ENCODE measurements at regions not wholly inside any gene's neighbourhood (a gene's known extent, or its start where the extent isn't known, plus 50 kb on each side); places are given as distances from the start of the nearest gene placed in this dataset.
"Not testable (repeated sequence)": the region's sequence is repeated elsewhere in the genome, so short reads cannot be mapped to it uniquely, and the experiment has no call there.

DNA sequence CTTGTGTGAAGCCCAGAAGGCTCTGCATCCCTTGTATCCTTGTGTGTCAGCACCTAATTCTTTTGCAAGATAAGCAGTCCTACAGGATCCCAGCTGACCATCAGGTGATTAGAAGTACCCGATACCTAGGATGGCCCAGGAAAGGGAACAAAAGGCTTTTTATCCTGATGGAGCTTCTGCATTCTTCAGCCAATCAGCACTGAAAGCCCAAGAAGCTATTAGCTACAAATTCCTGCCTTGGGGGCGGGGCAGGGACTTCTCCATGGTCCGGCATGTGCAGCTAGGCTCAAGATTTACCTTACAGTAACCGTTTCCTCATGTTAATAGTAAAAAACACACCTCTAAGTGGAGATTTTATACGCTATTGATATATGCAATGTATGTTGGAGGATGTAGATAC, 264.6 kb upstream of the THUMPD2 start:
- DNase-seq (ENCODE audit: low read depth): no peak

DNA sequence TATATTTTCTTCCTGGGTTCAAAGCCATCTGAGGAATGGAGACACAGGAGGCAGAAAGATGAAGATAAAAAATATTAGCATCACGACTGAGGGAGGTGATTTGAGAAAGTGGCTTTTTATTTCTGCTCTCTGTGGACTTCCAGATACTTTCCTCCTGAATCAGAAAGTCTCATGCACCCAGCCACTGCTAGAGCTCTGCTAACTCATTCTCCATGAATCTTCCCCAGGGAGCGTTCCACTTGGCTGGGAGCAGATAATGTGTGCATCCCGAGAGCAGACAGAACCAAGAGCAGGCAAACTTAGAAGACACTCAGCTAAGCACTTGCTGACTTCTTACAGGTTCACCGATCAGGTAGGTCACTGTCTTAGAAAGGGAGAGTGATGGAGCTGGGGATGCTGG, 264.1 kb upstream of the THUMPD2 start:
- DNase-seq (ENCODE audit: low read depth): no peak

DNA sequence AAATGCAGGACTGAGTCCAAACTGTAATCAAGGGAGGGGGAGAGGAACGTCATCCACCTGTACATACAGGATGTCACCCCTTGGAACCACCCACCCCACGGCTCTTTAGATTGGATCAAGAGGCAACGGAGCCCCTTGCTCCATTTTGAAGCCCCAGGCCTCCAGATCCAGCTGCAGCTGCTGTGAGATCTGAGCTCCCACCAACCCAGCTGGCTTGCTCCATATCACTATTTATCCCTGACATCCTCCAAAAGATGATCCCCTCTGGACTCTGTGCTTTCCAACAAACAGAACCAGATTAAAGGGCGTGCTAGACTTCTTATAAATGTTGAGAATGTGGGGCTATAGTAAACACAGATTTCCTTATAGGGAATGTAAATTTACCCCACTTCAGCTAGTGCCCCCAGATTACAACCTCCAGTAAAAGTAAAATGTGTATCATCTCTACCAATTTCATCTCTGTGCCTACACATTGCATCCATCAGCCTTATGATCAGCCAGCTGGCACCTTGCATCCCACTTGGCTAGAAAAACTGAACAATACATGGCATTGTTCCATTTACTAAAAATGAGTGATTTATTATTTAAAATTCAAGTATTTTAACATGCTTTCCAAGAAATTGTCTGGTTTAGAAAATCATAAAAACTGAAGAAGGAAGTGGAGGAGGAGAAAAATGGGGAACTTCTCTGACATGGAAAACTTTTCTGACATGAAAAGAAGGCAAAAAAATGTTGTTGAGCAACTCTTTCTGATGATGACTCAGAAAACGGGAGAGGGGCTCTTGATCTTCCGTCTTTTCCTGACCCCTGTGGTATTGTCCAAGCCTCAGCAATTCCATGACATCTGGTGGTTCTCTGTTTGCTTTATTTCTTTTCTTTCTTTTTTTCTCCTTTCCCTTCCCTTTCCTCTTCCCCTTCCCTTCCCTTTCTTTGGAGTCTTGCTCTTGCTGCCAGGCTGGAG, 262.6 kb upstream of the THUMPD2 start:
- peak; percentile 75 for DNase-seq (ENCODE audit: low read depth)

DNA sequence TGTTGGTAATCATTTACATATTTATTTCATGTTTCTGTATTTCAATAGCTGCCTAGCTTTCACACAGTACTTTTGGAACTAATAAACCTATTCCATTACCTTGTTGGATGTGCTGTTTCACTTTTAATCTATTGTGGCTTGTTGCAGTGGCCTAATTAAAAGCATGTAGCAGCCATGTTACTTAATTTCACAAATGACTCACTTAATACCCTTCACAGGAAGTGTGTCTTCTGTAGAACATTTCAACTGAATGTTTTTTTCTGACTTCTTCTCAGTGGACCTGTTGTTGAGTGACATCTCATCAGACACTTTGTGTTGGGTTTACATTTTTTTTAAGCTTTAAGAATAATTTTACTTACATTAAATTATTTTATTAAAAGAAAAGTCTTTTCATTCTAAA, 260.5 kb upstream of the THUMPD2 start:
- DNase-seq (ENCODE audit: low read depth): no peak

DNA sequence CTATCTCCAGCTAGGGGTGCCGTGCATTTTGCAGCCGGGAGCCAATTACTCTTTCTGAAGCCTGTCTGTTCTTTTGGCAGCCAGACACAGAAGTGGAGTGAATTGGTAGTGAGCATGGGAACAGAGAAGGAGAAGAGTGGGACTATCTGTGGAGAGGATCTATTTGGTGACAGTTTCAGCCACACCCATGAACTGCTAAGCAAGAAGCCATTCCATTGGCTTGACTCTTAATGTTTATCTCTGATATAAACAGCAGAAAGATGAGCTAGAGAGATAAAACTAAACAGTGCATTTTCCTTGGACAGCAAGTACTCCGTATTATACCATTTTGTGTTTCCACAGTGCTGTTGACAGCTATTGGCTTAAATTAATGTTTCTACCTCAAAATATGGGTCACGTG, 259.6 kb upstream of the THUMPD2 start:
- no peak for DNase-seq (ENCODE audit: low read depth)

DNA sequence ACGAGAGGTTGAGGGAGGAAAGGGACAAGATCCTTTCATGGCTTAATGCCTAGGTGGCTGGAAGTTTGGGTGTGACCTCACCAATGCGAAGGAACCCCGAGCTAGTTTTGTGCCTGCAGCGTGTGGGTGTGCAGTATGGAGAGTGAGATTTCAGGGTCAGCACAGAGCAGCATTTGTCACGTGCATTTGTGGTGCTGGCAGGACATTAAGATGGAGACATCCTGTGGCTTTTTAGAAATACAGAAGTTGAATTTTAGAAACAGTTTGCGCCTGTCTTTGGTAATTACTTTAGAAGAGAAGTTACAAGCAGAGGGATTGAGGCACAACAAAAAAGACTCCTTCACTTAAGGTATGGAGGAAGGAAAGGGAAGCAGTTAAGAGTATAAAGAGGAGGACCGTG, 258.2 kb upstream of the THUMPD2 start:
- no peak for DNase-seq (ENCODE audit: low read depth)

DNA sequence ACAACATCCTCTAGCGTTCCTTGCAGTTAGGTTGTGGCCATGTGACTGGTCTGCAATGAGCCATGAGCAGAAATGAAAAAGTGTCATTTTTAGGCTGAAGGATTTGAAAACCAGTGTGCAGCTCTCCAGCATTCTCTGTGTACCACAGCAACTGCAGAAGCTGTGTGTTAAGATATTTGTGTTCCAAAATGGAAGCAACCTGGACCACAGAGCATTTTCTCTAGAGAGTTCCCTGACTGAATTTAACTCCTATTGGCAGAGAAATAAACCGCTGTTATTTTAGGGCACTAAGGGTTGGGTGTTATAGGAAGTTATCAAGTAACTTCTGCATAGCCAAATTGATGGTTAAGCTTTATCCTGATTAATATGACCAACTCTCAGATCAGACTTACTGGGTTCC, 257.2 kb upstream of the THUMPD2 start:
- DNase-seq (ENCODE audit: low read depth): no peak

DNA sequence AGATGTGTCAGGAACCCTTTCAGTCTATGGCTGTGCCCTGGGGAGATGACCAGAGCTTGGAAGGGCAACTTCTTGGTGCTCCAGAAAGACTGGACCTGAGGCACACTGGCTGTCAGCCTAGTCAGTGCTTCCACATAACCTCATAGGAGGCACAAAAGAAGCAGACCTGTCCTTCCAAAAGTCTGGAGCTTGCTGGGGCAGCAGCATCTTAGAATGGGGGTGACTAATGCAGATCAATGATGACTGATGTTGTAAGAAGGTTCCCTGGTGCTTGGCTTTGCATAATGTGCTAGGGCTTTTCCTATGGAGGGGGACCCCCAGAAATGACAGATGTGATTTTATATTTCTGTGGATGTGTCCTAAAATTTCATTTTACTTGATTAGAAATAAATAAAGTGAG, 255.7 kb upstream of the THUMPD2 start:
- DNase-seq (ENCODE audit: low read depth): peak; percentile 15

DNA sequence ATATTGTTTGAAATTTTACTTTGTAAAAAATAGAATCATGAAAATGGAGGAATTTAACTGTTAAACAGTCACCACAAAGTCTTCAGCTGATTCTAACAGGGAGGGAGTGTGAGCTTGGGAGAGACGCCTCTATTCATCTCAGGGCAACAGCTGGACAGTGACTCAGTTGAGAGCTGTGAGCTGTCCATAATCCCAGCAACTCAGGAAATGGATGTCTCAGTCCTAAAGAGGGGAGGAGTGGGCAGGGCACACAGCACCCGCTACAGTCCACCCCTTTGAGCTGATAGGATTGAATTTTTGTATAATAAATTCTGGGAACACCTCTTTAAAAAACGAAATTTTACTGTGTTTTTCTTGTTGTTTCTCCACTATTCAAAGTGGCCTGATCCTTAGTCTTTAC, 255.1 kb upstream of the THUMPD2 start:
- peak; percentile 92 for DNase-seq (ENCODE audit: low read depth)

DNA sequence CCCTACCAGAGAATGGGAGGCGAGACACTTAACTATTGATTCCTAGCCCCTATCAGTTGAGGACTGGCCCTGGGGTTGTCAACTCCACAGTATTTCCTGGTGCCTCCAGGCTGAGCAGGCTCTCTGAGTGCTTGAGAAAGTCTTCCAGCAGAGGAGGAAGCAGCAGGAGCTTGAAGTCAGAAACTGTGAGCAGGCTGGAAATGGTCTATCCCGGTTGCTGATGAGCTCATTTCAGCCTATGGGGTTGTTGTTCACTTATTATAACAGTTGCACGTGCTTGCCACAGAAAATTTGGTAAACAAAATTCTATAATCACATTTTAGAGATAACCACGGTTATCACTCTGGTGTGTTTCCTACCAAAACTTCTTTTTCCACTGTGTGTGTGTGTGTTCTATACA, 254.7 kb upstream of the THUMPD2 start:
- DNase-seq (ENCODE audit: low read depth): no peak

DNA sequence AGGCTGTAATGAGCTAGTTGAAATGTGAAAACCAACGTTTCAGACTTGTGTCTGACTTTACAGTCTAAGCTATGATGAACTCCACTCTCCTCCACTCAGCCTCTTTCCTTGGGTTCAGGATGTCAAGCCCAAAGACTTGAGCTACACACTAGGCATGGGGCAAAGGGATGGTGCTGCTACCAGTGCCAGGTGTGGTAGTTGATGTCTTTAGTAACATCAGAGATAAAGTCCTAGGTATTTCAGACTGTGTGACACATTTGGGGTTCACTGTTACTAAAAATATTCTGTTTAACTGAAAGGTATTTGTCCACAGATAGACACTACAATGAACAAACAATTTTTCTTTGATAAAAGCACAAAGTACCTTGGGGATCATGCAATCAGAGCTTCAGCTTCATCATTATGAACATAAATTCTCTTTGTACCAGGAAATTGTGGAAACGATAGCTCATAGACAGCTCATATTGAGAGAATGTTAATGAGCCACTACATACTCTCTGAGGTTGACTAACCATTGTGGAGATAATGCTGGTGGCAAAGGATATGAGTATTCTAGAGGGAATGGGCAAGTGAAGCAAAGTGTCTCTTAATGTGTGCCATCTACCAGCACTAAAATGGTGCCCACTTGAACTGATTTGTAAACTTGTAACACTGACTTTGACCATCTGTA, 253.7 kb upstream of the THUMPD2 start:
- DNase-seq (ENCODE audit: low read depth): peak; percentile 87

DNA sequence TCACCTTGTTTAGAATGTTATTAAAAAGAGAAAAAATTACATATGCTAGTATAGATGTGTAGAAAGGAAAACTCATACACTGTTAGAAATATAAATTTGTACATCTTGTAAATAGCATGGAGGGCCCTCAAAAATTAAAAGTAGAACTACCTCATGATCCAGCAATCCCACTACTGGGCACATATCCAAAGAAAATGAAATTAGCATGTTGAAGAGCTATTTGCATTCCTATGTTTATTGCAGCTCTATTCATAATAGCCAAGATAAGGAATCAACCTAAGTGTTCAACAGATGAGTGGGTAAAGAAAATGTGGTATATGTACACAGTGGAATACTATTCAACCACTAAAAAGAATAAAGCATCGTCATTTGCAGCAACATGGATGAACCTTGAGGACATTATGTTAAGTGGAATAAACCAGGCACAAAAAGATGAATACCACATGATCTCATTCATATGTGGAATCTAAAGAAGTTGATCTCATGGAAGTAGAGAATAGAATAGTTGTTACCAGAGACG, 251.5 kb upstream of the THUMPD2 start:
- DNase-seq (ENCODE audit: low read depth): no peak

DNA sequence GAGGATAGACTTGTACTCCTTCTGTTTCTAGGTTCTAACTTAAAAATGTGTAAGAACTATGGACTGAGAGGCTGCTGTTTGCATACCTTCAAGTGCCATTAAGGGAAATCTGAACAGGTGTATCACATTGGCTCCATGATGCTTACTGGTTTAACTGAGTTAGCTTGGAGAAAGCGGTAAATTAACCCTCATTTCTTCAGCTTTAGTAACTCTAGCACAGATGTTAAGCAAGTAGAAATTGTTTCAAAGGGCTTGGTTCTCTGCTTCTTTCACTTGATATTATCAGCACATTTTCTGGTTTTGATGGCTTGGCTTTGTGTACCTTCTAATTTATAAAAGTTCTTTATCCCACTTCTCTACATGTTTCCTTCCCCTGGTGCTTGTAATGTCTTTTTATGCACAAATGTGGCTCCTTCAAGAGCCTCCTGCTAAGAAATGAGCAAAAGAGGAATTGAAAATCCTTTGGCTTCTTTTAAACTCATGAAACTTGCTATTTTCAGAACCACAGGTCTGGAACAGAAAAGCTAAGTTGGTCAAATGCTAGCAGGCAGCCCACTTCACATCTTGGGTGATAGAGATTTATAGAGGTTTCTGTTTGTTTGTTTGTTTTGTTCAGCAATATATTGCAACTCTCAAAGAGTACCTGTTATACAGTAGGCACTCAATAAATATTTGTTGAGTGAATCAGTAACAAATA, 249.9 kb upstream of the THUMPD2 start:
- no peak for DNase-seq (ENCODE audit: low read depth)

DNA sequence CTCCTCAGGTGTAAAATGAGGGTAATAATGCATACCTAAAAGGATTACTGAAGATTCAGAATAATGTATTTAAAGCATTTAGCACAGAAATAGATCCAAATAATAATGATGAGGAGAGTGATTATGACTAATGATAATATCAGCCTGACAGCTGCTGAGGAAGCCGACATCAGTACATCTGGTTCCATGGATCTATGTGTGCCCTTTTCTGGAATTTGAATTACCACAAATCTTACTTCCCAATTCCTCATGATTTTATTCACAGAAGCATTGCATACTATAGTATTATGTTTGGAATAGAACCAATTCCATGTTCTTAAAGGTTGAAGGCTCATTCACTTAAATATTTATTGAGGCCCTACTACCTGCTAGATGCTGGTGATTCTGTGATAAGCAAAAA, 248.9 kb upstream of the THUMPD2 start:
- no peak for DNase-seq (ENCODE audit: low read depth)

DNA sequence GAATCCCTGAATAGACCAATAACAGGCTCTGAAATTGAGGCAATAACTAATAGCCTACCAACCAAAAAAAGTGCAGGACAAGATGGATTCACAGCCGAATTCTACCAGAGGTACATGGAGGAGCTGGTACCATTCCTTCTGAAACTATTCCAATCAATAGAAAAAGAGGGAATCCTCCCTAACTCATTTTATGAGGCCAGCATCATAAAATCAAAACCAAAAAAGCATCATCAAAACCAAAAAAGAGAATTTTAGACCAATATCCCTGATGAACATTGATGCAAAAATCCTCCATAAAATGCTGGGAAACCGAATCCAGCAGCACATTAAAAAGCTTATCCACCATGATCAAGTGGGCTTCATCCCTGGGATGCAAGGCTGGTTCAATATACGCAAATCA, 246.2 kb upstream of the THUMPD2 start:
- not testable (repeated sequence) for DNase-seq (ENCODE audit: low read depth)

DNA sequence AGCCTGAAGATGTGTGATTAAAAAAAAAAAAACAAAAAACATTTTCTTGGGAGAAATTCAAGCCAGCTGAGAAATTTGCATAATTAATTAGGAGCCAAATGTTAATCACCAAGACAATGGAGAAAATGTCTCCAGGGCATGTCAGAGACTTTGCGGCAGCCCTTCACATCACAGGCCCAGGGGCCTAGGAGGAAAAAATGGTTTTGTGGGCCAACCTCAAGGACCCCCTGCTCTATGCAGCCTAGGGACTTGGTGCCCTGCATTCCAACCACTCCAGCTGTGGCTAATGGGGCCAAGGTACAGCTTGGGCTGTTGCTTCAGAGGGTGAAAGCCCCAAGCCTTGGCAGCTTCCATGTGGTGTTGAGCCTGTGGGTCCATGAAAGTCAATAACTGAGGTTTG, 241.9 kb upstream of the THUMPD2 start:
- DNase-seq (ENCODE audit: low read depth): no peak

DNA sequence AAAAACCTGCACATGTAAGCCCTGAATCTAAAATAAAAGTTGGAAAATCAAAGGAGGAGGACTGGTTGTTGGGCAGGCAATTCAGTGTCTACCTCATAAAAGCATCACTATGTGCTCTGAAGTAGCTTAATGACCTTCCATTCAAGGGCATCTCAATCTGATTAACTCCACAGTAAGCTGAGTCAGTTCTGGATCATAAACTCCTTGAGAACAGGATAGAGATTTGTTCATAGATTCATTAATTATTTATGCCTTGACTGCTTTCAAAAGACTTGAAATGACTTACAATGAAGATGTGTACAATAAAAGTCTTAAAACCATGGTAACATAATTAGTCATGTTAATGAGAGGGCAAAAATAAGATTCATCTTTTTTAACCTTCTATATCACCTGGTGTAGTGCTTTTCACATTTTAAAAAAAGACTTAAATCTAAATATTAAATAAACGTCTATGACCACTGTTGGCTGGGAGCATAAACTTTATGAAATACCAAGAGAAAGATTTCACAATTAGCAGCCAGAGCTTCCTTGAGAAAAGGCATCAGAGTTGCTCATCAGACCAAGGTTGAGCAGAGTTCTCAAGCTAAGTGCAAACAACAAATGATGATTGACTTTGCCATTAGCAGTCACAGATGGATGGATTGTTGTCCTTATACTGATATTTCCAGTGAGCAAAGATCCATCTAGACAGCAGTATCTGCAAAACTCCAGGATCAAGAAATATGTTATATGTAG, 237.3 kb upstream of the THUMPD2 start:
- DNase-seq (ENCODE audit: low read depth): no peak

DNA sequence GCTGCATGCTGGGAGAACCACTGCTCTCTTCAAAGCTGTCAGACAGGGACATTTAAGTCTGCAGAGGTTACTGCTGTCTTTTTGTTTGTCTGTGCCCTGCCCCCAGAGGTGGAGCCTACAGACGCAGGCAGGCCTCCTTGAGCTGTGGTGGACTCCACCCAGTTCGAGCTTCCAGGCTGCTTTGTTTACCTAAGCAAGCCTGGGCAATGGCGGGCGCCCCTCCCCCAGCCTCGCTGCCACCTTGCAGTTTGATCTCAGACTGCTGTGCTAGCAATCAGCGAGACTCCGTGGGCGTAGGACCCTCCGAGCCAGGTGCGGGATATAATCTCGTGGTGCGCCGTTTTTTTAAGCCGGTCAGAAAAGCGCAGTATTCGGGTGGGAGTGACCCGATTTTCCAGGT, 234.9 kb upstream of the THUMPD2 start:
- not testable (repeated sequence) for DNase-seq (ENCODE audit: low read depth)

DNA sequence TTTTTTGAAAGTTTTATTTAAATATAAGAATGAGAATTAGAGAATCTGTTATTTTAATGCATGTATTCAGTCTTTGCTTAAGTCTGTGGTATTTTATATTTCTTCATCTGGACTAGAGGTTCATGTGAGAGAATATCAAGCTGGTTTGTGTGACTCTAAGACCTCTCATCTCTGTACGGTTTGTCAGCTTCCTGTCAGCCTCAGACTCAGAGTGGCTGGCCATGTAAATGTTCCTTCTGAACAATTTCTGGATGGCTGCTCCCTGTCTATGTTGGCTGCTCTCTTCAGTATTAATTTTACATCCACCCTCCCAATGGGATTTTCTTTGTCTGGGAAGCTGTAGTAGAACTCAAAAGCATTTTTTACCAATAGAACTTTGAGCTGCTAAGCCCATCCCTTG, 225.3 kb upstream of the THUMPD2 start:
- DNase-seq (ENCODE audit: low read depth): peak; percentile 44

DNA sequence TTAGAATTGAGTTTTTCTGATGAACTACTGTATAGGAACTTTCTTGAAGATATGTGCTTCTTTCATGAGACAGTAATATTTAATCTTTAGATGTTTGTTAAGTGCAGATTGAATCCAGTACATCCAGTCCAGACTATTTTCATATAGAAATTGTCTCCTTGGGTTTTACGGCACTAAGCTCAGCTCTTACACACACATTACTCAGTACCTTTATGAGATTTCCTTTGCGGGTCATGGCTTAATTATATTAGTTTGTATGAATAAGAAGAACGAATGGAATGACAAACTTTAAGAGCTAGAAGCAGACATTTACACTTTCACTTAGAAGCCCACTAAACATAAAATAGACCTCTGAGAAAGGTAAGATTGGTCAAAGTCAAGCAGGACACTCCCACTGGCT, 223.3 kb upstream of the THUMPD2 start:
- DNase-seq (ENCODE audit: low read depth): no peak

DNA sequence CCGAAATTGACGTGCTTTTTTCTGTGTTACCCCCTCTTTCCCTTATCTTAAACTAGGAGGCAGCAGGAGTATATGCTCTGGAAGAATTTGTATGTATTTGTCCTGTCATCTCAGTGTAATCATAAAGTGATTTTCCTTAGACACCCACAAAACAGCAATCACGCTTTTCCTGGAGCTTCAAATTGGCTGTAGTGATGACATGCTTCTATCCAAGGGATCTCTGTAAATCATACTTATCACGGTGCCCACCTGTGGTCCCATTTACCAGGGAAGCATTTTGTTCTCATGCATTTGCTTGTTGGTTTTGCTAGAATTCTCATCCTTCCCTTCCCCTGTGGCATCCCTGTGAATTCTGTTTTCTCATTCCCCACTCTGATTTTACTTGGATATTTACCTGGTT, 220.8 kb upstream of the THUMPD2 start:
- no peak for DNase-seq (ENCODE audit: low read depth)

All from HT1080 (cell line).